ENCODE measurements at regions not wholly inside any gene's neighbourhood (a gene's known extent, or its start where the extent isn't known, plus 50 kb on each side); places are given as distances from the start of the nearest gene placed in this dataset.
"Not testable (repeated sequence)": the region's sequence is repeated elsewhere in the genome, so short reads cannot be mapped to it uniquely, and the experiment has no call there.

- not testable (repeated sequence) for TF ChIP-seq CTCF (conservative IDR thresholded peaks at IDR 0.05; ENCODE audit: low read length); EZH2phosphoT487 (IDR thresholded peaks at IDR 0.05; ENCODE audit: borderline replicate concordance, low read depth, low read length)
Observed at GRCh38 chr2:110348902-110349301, 123.7 kb downstream of the LIMS4 start.

Measured in OCI-LY7 (cell line).